CD4-positive, alpha-beta T cell treated with Interleukin-15 for 4 hours (primary cell): ENCODE measurements at regions not wholly inside any gene's neighbourhood (a gene's known extent, or its start where the extent isn't known, plus 50 kb on each side); places are given as distances from the start of the nearest gene placed in this dataset.

Experiments
- DNase-seq: peaks from one replicate; pipeline ENCODE4 v3.0.0-alpha.2; 2020; ENCODE audit warnings: low spot score

- no peak for DNase-seq
Observed at GRCh38 chr1:94644352-94644751, 102.8 kb upstream of the F3 start.

GRCh38 chr1:94643819-94644218 lies 102.3 kb upstream of the F3 start:
- no peak for DNase-seq

- no peak for DNase-seq
Observed at GRCh38 chr1:94642617-94643321, 101.2 kb upstream of the F3 start.

GRCh38 chr1:94641990-94642389 lies 100.4 kb upstream of the F3 start:
- DNase-seq = no peak

GRCh38 chr1:94640125-94640524 lies 98.6 kb upstream of the F3 start:
- DNase-seq = no peak

GRCh38 chr1:94637121-94637520 lies 95.6 kb upstream of the F3 start:
- DNase-seq = no peak

GRCh38 chr1:94636624-94637023 lies 95.1 kb upstream of the F3 start:
- DNase-seq = no peak

GRCh38 chr1:94636100-94636499 lies 94.5 kb upstream of the F3 start:
- DNase-seq = no peak

GRCh38 chr1:94634977-94635416 lies 93.4 kb upstream of the F3 start:
- DNase-seq = no peak

- no peak for DNase-seq
Observed at GRCh38 chr1:94633051-94633450, 91.5 kb upstream of the F3 start.

GRCh38 chr1:94629259-94630181 lies 88.0 kb upstream of the F3 start:
- no peak for DNase-seq

- no peak for DNase-seq
Observed at GRCh38 chr1:94628499-94628843, 86.9 kb upstream of the F3 start.

GRCh38 chr1:94627771-94628498 lies 86.4 kb upstream of the F3 start:
- no peak for DNase-seq

GRCh38 chr1:94624203-94624602 lies 82.6 kb upstream of the F3 start:
- DNase-seq = no peak

- no peak for DNase-seq
Observed at GRCh38 chr1:94623560-94624148, 82.1 kb upstream of the F3 start.

- no peak for DNase-seq
Observed at GRCh38 chr1:94622757-94623156, 81.2 kb upstream of the F3 start.

GRCh38 chr1:94621802-94622201 lies 80.2 kb upstream of the F3 start:
- no peak for DNase-seq

GRCh38 chr1:94621395-94621794 lies 79.8 kb upstream of the F3 start:
- no peak for DNase-seq

- no peak for DNase-seq
Observed at GRCh38 chr1:94620345-94621031, 78.9 kb upstream of the F3 start.

GRCh38 chr1:94619731-94620130 lies 78.2 kb upstream of the F3 start:
- no peak for DNase-seq

GRCh38 chr1:94617957-94618739 lies 76.6 kb upstream of the F3 start:
- no peak for DNase-seq
